OCI-LY1 (cell line): ENCODE measurements at regions not wholly inside any gene's neighbourhood (a gene's known extent, or its start where the extent isn't known, plus 50 kb on each side); places are given as distances from the start of the nearest gene placed in this dataset.

Source experiments
- H2AFZ ChIP-seq: fragments of 200-600 bp; sonication (generic), shearing (Covaris generic); 2 replicates; pipeline ENCODE4 v1.6.0; 2014; ENCODE audit warnings: antibody characterized with exemption, mild to moderate bottlenecking, low read length
- H3F3A ChIP-seq: fragments of 200-600 bp; sonication (generic), shearing (Covaris generic); 2 replicates; pipeline ENCODE4 v1.6.0; 2014; ENCODE audit warnings: mild to moderate bottlenecking, antibody characterized with exemption, low read length, moderate library complexity; ENCODE audit not compliant: insufficient read depth
- H3K27ac ChIP-seq: fragments of 200-600 bp; sonication (generic); 2 replicates; pipeline ENCODE4 v1.5.1; 2014; ENCODE audit warnings: low read length, mixed run types, mild to moderate bottlenecking, low read depth; ENCODE audit not compliant: poor library complexity, severe bottlenecking
- H3K27me3 ChIP-seq: fragments of 200-600 bp; sonication (generic); 2 replicates; pipeline ENCODE4 v1.6.0; 2014; ENCODE audit warnings: antibody characterized with exemption, mild to moderate bottlenecking, low read length, moderate library complexity; ENCODE audit not compliant: insufficient read depth
- H3K36me3 ChIP-seq: fragments of 200-600 bp; sonication (generic); 2 replicates; pipeline ENCODE4 v1.6.1; 2014; ENCODE audit warnings: mild to moderate bottlenecking, antibody characterized with exemption, low read length, moderate library complexity, mixed read lengths; ENCODE audit not compliant: insufficient read depth
- H3K4me1 ChIP-seq: fragments of 200-600 bp; sonication (generic); 2 replicates; pipeline ENCODE4 v1.5.1; 2014; ENCODE audit warnings: mild to moderate bottlenecking, low read length, moderate library complexity; ENCODE audit not compliant: insufficient read depth, severe bottlenecking
- H3K4me2 ChIP-seq: fragments of 200-600 bp; sonication (generic), shearing (Covaris generic); 2 replicates; pipeline ENCODE4 v1.6.1; 2014; ENCODE audit warnings: low read length
- H3K4me3 ChIP-seq: fragments of 200-600 bp; sonication (generic); 2 replicates; pipeline ENCODE4 v1.5.1; 2014; ENCODE audit warnings: low read length, low read depth, mild to moderate bottlenecking, mixed read lengths; ENCODE audit not compliant: poor library complexity, severe bottlenecking
- H3K79me2 ChIP-seq: fragments of 200-600 bp; shearing (Covaris generic); 2 replicates; pipeline ENCODE4 v1.6.1; 2016; ENCODE audit warnings: mixed run types, low read length, mixed read lengths; ENCODE audit not compliant: insufficient read depth
- H3K9ac ChIP-seq: fragments of 200-600 bp; sonication (generic), shearing (Covaris generic); 2 replicates; pipeline ENCODE4 v1.6.1; 2014; ENCODE audit warnings: mild to moderate bottlenecking, low read length, mixed read lengths
- H3K9me2 ChIP-seq: fragments of 200-600 bp; sonication (generic), shearing (Covaris generic); 2 replicates; pipeline ENCODE4 v1.6.1; 2014; ENCODE audit warnings: low read depth, mild to moderate bottlenecking, low read length, mixed read lengths
- H3K9me3 ChIP-seq: fragments of 200-600 bp; shearing (Covaris generic); 2 replicates; pipeline ENCODE4 v1.6.1; 2014; ENCODE audit warnings: low read length, mixed read lengths
- H4K20me1 ChIP-seq: fragments of 200-600 bp; sonication (generic), shearing (Covaris generic); 2 replicates; pipeline ENCODE4 v1.6.0; 2016; ENCODE audit warnings: mild to moderate bottlenecking, low read length; ENCODE audit not compliant: insufficient read depth
- EZH2 ChIP-seq: fragments of 200-600 bp; sonication (generic), shearing (Covaris generic); IDR thresholded peaks from 2 replicates; pipeline ENCODE4 v1.8.0; 2017; ENCODE audit warnings: borderline replicate concordance, mixed run types, mild to moderate bottlenecking, antibody characterized with exemption, low read length, moderate library complexity, mixed read lengths
- TF ChIP-seq, protein P1 (sequence below): fragments of 200-600 bp; sonication (generic), shearing (Covaris generic); IDR thresholded peaks from 2 replicates; pipeline ENCODE4 v1.5.1; 2017; ENCODE audit warnings: mild to moderate bottlenecking, antibody characterized with exemption, low read length, moderate library complexity, mixed read lengths

DNA sequence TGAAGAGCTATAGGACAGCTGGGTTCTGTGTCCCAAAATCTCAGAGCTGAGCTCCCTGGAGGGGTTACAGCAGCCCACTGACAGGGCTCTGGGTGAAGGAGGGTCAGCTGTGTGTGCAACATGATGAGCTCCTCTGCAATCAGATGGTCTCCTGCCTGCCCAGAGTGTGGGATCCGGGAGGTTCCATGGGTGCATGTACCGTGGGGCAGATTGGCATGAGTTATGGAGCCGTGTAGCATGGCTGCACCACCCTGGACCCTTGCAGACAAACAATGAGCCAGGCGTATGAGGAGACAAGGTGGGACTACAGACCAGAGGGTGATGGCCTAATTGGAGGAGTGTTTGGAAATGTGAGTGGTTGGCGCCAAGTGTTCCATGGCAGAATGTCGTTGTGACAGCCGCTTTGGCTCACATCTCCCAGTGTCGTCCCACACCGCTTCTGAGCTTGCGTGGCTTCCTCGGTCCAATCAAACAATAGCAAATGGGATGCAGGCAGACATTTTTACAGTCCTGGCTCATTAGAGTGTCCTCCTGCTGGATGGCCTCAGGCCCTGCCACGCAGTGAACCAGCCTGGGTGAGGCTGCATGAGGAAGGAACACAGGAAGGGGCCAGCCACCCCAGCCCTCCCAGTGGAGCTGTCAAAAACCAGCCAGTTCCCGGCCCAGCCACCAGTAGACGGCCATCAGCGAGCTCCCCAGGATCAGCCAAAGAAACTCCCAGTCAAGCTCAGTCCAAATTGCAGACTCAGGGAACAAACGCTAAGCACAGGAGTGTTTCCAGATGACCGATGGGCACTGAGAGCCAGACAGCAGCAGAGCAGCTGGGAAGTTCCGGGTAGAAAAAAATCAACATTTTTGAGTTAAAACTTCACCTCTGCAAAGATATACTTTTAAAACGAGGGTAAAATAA lies 1066.9 kb downstream of the BRD1 start:
- no peaks in the 10 kb centered on the region for H3F3A ChIP-seq
- no peaks in the 10 kb centered on the region for H4K20me1 ChIP-seq
- H3K27me3 ChIP-seq = no peaks in the 10 kb centered on the region
- H3K9ac ChIP-seq = no peak overlapping the region
- no peak overlapping the region for H3K4me3 ChIP-seq
- no peak overlapping the region for H3K4me2 ChIP-seq
- TF ChIP-seq, protein P1, sequence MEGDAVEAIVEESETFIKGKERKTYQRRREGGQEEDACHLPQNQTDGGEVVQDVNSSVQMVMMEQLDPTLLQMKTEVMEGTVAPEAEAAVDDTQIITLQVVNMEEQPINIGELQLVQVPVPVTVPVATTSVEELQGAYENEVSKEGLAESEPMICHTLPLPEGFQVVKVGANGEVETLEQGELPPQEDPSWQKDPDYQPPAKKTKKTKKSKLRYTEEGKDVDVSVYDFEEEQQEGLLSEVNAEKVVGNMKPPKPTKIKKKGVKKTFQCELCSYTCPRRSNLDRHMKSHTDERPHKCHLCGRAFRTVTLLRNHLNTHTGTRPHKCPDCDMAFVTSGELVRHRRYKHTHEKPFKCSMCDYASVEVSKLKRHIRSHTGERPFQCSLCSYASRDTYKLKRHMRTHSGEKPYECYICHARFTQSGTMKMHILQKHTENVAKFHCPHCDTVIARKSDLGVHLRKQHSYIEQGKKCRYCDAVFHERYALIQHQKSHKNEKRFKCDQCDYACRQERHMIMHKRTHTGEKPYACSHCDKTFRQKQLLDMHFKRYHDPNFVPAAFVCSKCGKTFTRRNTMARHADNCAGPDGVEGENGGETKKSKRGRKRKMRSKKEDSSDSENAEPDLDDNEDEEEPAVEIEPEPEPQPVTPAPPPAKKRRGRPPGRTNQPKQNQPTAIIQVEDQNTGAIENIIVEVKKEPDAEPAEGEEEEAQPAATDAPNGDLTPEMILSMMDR = no peak
- no peak for TF ChIP-seq EZH2
- no peak overlapping the region for H2AFZ ChIP-seq
- H3K27ac ChIP-seq = no peak overlapping the region
- H3K79me2 ChIP-seq = no peaks in the 10 kb centered on the region
- no peaks in the 10 kb centered on the region for H3K9me3 ChIP-seq
- no peaks in the 10 kb centered on the region for H3K36me3 ChIP-seq
- no peaks in the 10 kb centered on the region for H3K4me1 ChIP-seq
- no peaks in the 10 kb centered on the region for H3K9me2 ChIP-seq

DNA sequence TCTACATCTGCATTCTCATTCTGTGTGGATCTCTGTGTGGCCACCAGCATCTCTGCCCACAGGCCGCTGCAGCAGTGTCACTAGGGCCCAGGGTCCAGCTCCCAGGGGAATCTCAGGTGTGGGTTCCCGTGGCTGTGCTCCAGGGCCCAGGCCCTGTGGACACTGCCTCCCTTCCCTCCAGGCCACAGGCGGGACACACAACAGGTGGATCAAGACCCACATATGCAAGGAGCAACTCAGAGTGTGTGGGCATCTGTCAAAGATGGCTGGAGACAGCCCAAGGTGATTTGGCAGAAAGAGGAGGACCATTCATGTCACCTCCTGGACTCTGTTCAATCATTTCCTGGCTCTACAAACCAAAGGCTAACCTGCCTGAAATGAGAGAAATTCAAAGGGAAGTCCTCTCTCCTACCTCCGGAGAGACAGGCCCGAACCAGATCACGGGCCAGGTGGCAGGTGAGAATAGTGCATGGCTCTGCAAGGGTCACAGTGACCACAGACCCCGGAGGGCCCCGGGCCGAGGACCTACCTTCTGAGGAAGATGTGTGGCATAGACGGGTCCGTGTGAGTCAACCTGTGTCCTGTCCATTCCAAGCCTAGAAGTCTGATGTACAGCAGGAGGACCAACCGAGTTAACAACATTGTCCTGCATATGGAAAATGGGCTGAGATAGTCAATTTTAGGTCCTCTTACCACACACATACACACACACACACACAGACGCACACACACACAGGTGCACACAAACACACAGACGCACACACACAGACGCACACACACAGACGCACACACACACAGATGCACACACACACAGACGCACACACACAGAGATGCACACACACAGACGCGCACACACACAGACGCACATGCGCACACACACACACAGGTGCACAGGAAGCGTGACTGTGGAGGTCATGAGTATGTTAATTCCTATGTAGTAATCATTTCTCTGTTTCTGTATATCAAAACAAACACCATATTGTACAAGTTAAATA lies 1068.5 kb downstream of the BRD1 start:
- H3K4me1 ChIP-seq = no peaks in the 10 kb centered on the region
- no peaks in the 10 kb centered on the region for H3F3A ChIP-seq
- no peak for TF ChIP-seq EZH2
- TF ChIP-seq, protein P1 = no peak
- H2AFZ ChIP-seq = no peak overlapping the region
- H3K27me3 ChIP-seq = no peaks in the 10 kb centered on the region
- H3K27ac ChIP-seq = no peak overlapping the region
- no peaks in the 10 kb centered on the region for H3K9me3 ChIP-seq
- H3K4me3 ChIP-seq = no peak overlapping the region
- no peak overlapping the region for H3K9ac ChIP-seq
- no peaks in the 10 kb centered on the region for H3K36me3 ChIP-seq
- H4K20me1 ChIP-seq = no peaks in the 10 kb centered on the region
- no peaks in the 10 kb centered on the region for H3K9me2 ChIP-seq
- H3K4me2 ChIP-seq = no peak overlapping the region
- H3K79me2 ChIP-seq = no peaks in the 10 kb centered on the region

DNA sequence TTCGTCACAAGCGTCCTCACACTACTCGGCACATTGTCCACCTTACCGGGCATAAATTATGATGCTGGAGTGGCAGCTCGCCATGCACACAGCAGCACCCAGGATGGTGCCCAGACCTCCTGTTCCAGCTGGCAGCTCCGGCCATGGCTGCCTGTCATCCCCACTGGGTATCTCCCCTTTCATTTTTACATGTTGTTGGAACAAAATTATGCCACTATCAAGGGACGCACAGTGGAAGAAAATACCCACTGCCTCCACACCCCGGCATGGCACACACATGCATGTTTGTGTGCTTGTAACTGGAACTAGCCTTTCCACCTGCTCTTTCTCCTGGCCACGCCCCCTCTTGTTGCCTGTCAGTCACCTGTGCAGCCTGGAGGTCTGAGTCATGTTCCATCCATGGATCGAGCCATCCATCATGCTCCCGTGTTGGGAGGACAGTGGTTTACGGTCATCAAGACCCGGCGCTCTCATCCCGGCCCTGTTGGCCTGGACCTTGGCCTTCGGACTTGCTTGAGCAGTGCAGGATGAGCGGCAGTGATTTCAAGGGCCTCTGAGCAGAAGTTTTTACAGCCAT lies 1069.6 kb downstream of the BRD1 start:
- Histone ChIP-seq H3F3A (no peaks in the 10 kb centered on the region), H4K20me1 (no peaks in the 10 kb centered on the region), H3K79me2 (no peaks in the 10 kb centered on the region), H3K27me3 (no peaks in the 10 kb centered on the region), H3K9me2 (no peaks in the 10 kb centered on the region), H3K27ac (no peak overlapping the region), H3K36me3 (no peaks in the 10 kb centered on the region), H3K4me2 (no peak overlapping the region), H3K4me1 (no peaks in the 10 kb centered on the region), H3K4me3 (no peak overlapping the region), H3K9ac (no peak overlapping the region), H2AFZ (no peak overlapping the region), H3K9me3 (no peaks in the 10 kb centered on the region)
- no peak for TF ChIP-seq EZH2
- TF ChIP-seq, protein P1 = no peak
